Breast epithelium (tissue), 4 donors: ENCODE measurements at regions not wholly inside any gene's neighbourhood (a gene's known extent, or its start where the extent isn't known, plus 50 kb on each side); places are given as distances from the start of the nearest gene placed in this dataset.

ENCODE experiments used
- DNase-seq, 2 donors: peaks; one replicate each; pipeline ENCODE4 v3.0.0-alpha.2; 2019; ENCODE audit warnings: low spot score in 2 of 2
- H3K27ac ChIP-seq, 2 donors: fragments of 200-600 bp; sonication (generic) in 1 of 2; one replicate each; pipeline ENCODE4 v1.5.1; 2016 to 2019; ENCODE audit warnings: mild to moderate bottlenecking in 1 of 2
- H3K27me3 ChIP-seq, 2 donors: fragments of 200-600 bp; sonication (generic) in 1 of 2; one replicate each; pipeline versions ENCODE4 v1.5.1 to v1.6.0; 2017 to 2019; ENCODE audit warnings: control low read depth in 1 of 2, mild to moderate bottlenecking in 1 of 2
- H3K36me3 ChIP-seq: fragments of 200-600 bp; one replicate; pipeline ENCODE4 v1.5.1; 2019
- H3K4me1 ChIP-seq, 2 donors: fragments of 200-600 bp; sonication (generic); one replicate each; pipeline ENCODE4 v1.5.1; 2016 to 2019; ENCODE audit warnings: control low read depth in 1 of 2
- H3K4me3 ChIP-seq, 3 donors: fragments of 200-600 bp; sonication (generic); 1 replicate in 2 of 3; 2 replicates in 1 of 3; pipeline ENCODE4 v1.5.1; 2016 to 2019; ENCODE audit warnings: mild to moderate bottlenecking in 3 of 3, moderate library complexity in 2 of 3
- H3K9me3 ChIP-seq, 2 donors: fragments of 200-600 bp; sonication (generic) in 1 of 2; one replicate each; pipeline ENCODE4 v1.5.1; 2016 to 2019; ENCODE audit warnings: control low read depth in 1 of 2
- POLR2A ChIP-seq: fragments of 450-650 bp; IDR thresholded peaks from one replicate; pipeline ENCODE4 v1.6.1; 2016; ENCODE audit warnings: antibody characterized with exemption, mild to moderate bottlenecking, moderate library complexity
- POLR2AphosphoS5 ChIP-seq, 3 donors: sonication (generic); formaldehyde crosslinking; IDR thresholded peaks; one replicate each; pipeline ENCODE4 v1.6.1; 2017; ENCODE audit warnings: antibody characterized with exemption in 3 of 3
- intact Hi-C: fragments of 100-400 bp; cut with DNase I; formaldehyde crosslinking; loops from one replicate; pipeline ENCODE4 v1.15.1; 2023; ENCODE audit warnings: low total_unique reads
- TF ChIP-seq, protein P1 (sequence below), 3 donors: fragments of 450-650 bp; IDR thresholded peaks; one replicate each; pipeline ENCODE4 v1.5.1; 2016 to 2017; ENCODE audit warnings: antibody characterized with exemption in 3 of 3, mild to moderate bottlenecking in 3 of 3, moderate library complexity in 3 of 3

- intact Hi-C loops: no loop called here
Observed at GRCh38 chr11:110774138-110775014, 62.1 kb upstream of the ARHGAP20 start.

GRCh38 chr11:110773442-110773841 lies 61.2 kb upstream of the ARHGAP20 start:
- DNase-seq: no peak
- TF ChIP-seq POLR2AphosphoS5 (IDR thresholded peaks at IDR 0.05) (no peak), POLR2A (no peak)
- TF ChIP-seq, protein P1, sequence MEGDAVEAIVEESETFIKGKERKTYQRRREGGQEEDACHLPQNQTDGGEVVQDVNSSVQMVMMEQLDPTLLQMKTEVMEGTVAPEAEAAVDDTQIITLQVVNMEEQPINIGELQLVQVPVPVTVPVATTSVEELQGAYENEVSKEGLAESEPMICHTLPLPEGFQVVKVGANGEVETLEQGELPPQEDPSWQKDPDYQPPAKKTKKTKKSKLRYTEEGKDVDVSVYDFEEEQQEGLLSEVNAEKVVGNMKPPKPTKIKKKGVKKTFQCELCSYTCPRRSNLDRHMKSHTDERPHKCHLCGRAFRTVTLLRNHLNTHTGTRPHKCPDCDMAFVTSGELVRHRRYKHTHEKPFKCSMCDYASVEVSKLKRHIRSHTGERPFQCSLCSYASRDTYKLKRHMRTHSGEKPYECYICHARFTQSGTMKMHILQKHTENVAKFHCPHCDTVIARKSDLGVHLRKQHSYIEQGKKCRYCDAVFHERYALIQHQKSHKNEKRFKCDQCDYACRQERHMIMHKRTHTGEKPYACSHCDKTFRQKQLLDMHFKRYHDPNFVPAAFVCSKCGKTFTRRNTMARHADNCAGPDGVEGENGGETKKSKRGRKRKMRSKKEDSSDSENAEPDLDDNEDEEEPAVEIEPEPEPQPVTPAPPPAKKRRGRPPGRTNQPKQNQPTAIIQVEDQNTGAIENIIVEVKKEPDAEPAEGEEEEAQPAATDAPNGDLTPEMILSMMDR (IDR thresholded peaks at IDR 0.05): no peak
- no peaks in the 10 kb centered on the region for H3K4me1 ChIP-seq
- intact Hi-C loops: no loop called here
- H3K36me3 ChIP-seq: no peaks in the 10 kb centered on the region
- no peak overlapping the region for H3K4me3 ChIP-seq
- H3K9me3 ChIP-seq: no peaks in the 10 kb centered on the region
- no peaks in the 10 kb centered on the region for H3K27me3 ChIP-seq
- H3K27ac ChIP-seq: no peak overlapping the region

More at GRCh38 chr11:110774138-110775014, 62.1 kb upstream of the ARHGAP20 start:
- Histone ChIP-seq H3K4me3 (no peak overlapping the region), H3K27ac (no peak overlapping the region), H3K27me3 (no peaks in the 10 kb centered on the region), H3K9me3 (peaks cover 5 to 8% of the 10 kb centered on the region in 2 donors), H3K4me1 (no peaks in the 10 kb centered on the region), H3K36me3 (no peaks in the 10 kb centered on the region)
- TF ChIP-seq, protein P1 (IDR thresholded peaks at IDR 0.05): no peak
- TF ChIP-seq POLR2A: no peak
- TF ChIP-seq POLR2AphosphoS5 (IDR thresholded peaks at IDR 0.05): no peak
- DNase-seq: no peak

DNA sequence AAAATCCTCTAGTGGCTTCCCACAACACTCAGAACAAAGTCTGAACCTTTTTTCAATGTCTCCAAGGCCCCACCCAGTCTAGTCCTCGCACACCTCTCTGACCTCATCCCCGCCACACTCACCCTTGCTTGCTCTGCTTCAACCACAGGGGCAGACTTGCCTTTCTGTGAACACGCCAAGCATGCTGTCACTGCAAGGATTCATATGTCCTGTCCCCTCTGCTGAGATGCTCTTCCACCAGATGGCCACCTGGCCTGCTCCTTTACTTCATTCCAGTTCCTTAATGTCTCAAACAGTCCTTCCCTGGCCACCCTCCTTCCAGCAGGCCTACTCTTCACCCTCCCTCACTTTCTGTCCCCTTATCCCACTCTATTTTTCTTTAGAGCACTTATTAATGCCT lies 60.6 kb upstream of the ARHGAP20 start:
- TF ChIP-seq POLR2A: no peak
- TF ChIP-seq, protein P1 (IDR thresholded peaks at IDR 0.05): no peak
- no peak for TF ChIP-seq POLR2AphosphoS5 (IDR thresholded peaks at IDR 0.05)
- no peak overlapping the region for H3K4me3 ChIP-seq
- no peaks in the 10 kb centered on the region for H3K36me3 ChIP-seq
- H3K9me3 ChIP-seq: no peaks in the 10 kb centered on the region
- no peaks in the 10 kb centered on the region for H3K4me1 ChIP-seq
- intact Hi-C loops: no loop called here
- no peak for DNase-seq
- H3K27ac ChIP-seq: no peak overlapping the region
- no peaks in the 10 kb centered on the region for H3K27me3 ChIP-seq

GRCh38 chr11:110766316-110766715 lies 54.1 kb upstream of the ARHGAP20 start:
- Histone ChIP-seq H3K36me3 (no peaks in the 10 kb centered on the region), H3K27me3 (no peaks in the 10 kb centered on the region), H3K27ac (no peak overlapping the region), H3K9me3 (no peaks in the 10 kb centered on the region), H3K4me3 (no peak overlapping the region), H3K4me1 (peaks cover 0 to 6% of the 10 kb centered on the region in 2 donors)
- intact Hi-C loops: no loop called here
- no peak for TF ChIP-seq POLR2AphosphoS5 (IDR thresholded peaks at IDR 0.05)
- TF ChIP-seq, protein P1 (IDR thresholded peaks at IDR 0.05): no peak
- no peak for TF ChIP-seq POLR2A
- no peak for DNase-seq

DNA sequence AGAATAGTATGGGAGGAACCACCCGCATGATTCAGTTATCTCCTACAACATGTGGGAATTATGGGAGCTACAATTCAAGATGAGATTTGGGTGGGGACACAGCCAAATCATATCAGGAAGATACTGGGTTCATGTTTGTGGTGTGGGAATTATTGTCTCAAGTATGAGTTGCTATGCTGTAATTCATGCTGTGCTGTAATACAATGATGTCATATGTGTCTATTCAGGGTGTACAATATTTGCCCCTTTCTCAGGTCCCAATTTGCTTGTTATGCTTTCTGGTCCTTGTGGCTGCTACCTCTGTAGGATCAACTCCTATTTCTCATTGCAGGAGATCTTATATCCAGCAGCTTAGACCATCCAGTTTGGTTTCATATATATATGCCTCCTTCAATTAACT lies 52.2 kb upstream of the ARHGAP20 start:
- peaks cover 0 to 6% of the 10 kb centered on the region in 2 donors for H3K4me1 ChIP-seq
- H3K4me3 ChIP-seq: no peak overlapping the region
- H3K9me3 ChIP-seq: no peaks in the 10 kb centered on the region
- H3K36me3 ChIP-seq: no peaks in the 10 kb centered on the region
- H3K27me3 ChIP-seq: no peaks in the 10 kb centered on the region
- TF ChIP-seq POLR2AphosphoS5 (IDR thresholded peaks at IDR 0.05) (no peak), POLR2A (no peak)
- TF ChIP-seq, protein P1 (IDR thresholded peaks at IDR 0.05): no peak
- intact Hi-C loops: no loop called here
- no peak overlapping the region for H3K27ac ChIP-seq
- no peak for DNase-seq
